Astrocyte (in vitro differentiated cells and primary cell): ENCODE measurements at regions not wholly inside any gene's neighbourhood (a gene's known extent, or its start where the extent isn't known, plus 50 kb on each side); places are given as distances from the start of the nearest gene placed in this dataset.
A peak's percentile ranks its signal among the peaks of the same experiment; 100 is the strongest.

Experiments
- DNase-seq: peaks from one replicate; pipeline ENCODE4 v3.0.0-alpha.2; 2010; ENCODE audit warnings: low read depth
- FAIRE-seq: peaks from 2 replicates; lab custom pipeline; 2011; peaks lifted over from hg19 to GRCh38; lab: Jason Lieb, UNC
- H2AFZ ChIP-seq: 2 replicates; pipeline ENCODE4 v1.6.0; 2012; ENCODE audit warnings: low read depth, low read length, inconsistent platforms
- H3K27ac ChIP-seq: 2 replicates; pipeline ENCODE4 v1.5.1; 2011; ENCODE audit warnings: low read depth, low read length, inconsistent platforms
- H3K27me3 ChIP-seq: 2 replicates; pipeline ENCODE4 v1.6.0; 2011; ENCODE audit warnings: low read length, inconsistent platforms; ENCODE audit not compliant: insufficient read depth
- H3K36me3 ChIP-seq: 2 replicates; pipeline ENCODE4 v1.5.1; 2011; ENCODE audit warnings: low read length, inconsistent platforms; ENCODE audit not compliant: insufficient read depth
- H3K4me1 ChIP-seq: 2 replicates; pipeline ENCODE4 v1.5.1; 2011; ENCODE audit warnings: low read length, inconsistent platforms; ENCODE audit not compliant: insufficient read depth
- H3K4me2 ChIP-seq: 2 replicates; pipeline ENCODE4 v1.6.0; 2012; ENCODE audit warnings: low read length, inconsistent platforms
- H3K4me3 ChIP-seq: 2 replicates; pipeline ENCODE4 v1.5.1; 2011; ENCODE audit warnings: low read depth, mild to moderate bottlenecking, low read length, inconsistent platforms; ENCODE audit not compliant: insufficient read depth
- H3K79me2 ChIP-seq: 2 replicates; pipeline ENCODE4 v1.6.0; 2012; ENCODE audit warnings: mild to moderate bottlenecking, low read length, inconsistent platforms; ENCODE audit not compliant: insufficient read depth
- H3K9ac ChIP-seq: 2 replicates; pipeline ENCODE4 v1.6.0; 2012; ENCODE audit warnings: mild to moderate bottlenecking, low read length, inconsistent platforms
- H3K9me3 ChIP-seq: 2 replicates; pipeline ENCODE4 v1.5.1; 2012; ENCODE audit warnings: low read depth, mild to moderate bottlenecking, low read length, inconsistent platforms; ENCODE audit not compliant: insufficient read depth
- H4K20me1 ChIP-seq: 2 replicates; pipeline ENCODE4 v1.6.0; 2012; ENCODE audit warnings: low read length, inconsistent platforms; ENCODE audit not compliant: insufficient read depth
- H3K27ac Mint-ChIP-seq: one replicate; pipeline ENCODE4 v1.8.0; 2021; ENCODE audit warnings: mild to moderate bottlenecking, mixed read lengths; ENCODE audit not compliant: unreplicated experiment
- H3K27me3 Mint-ChIP-seq: one replicate; pipeline ENCODE4 v1.8.0; 2021; ENCODE audit warnings: low read depth, mixed read lengths; ENCODE audit not compliant: unreplicated experiment
- H3K36me3 Mint-ChIP-seq: one replicate; pipeline ENCODE4 v1.8.0; 2021; ENCODE audit warnings: low read depth, mixed read lengths; ENCODE audit not compliant: unreplicated experiment
- H3K4me1 Mint-ChIP-seq: one replicate; pipeline ENCODE4 v1.8.0; 2021; ENCODE audit warnings: low read depth, mixed read lengths; ENCODE audit not compliant: unreplicated experiment
- H3K4me3 Mint-ChIP-seq: one replicate; pipeline ENCODE4 v1.8.0; 2021; ENCODE audit warnings: mild to moderate bottlenecking, moderate library complexity, mixed read lengths; ENCODE audit not compliant: unreplicated experiment
- H3K9me3 Mint-ChIP-seq: one replicate; pipeline ENCODE4 v1.8.0; 2021; ENCODE audit warnings: mild to moderate bottlenecking, mixed read lengths; ENCODE audit not compliant: unreplicated experiment
- CTCF ChIP-seq: IDR thresholded peaks from 2 replicates; pipeline ENCODE4 v1.5.1; 2011; ENCODE audit warnings: low read depth, mild to moderate bottlenecking, inconsistent platforms, low read length, moderate library complexity; ENCODE audit not compliant: insufficient read depth
- EZH2 ChIP-seq: IDR thresholded peaks from 2 replicates; pipeline ENCODE4 v1.6.1; 2012; ENCODE audit warnings: mild to moderate bottlenecking, low read length, inconsistent platforms; ENCODE audit not compliant: insufficient read depth

- H3K9ac ChIP-seq = no peak overlapping the region
- H3K27ac Mint-ChIP-seq = no peak overlapping the region
- H3K27me3 Mint-ChIP-seq = no peaks in the 10 kb centered on the region
Measured at GRCh38 chr5:110007101-110007500, 317.4 kb downstream of the MAN2A1 start.

GRCh38 chr5:110008131-110008530, 318.4 kb downstream of the MAN2A1 start:
- H3K27me3 ChIP-seq = no peaks in the 10 kb centered on the region
- Mint-ChIP-seq H3K9me3 (peaks cover 2% of the 10 kb centered on the region), H3K36me3 (no peaks in the 10 kb centered on the region), H3K27ac (no peak overlapping the region), H3K27me3 (no peaks in the 10 kb centered on the region), H3K4me1 (no peaks in the 10 kb centered on the region), H3K4me3 (no peak overlapping the region)
- H4K20me1 ChIP-seq = no peaks in the 10 kb centered on the region
- H3K27ac ChIP-seq = no peak overlapping the region
- no peak for TF ChIP-seq CTCF
- TF ChIP-seq EZH2 = no peak
- no peaks in the 10 kb centered on the region for H3K4me1 ChIP-seq
- no peak overlapping the region for H2AFZ ChIP-seq
- H3K4me2 ChIP-seq = no peak overlapping the region
- no peak overlapping the region for H3K9ac ChIP-seq
- peak; percentile 45 for DNase-seq
- FAIRE-seq = no peak
- H3K79me2 ChIP-seq = no peaks in the 10 kb centered on the region
- no peaks in the 10 kb centered on the region for H3K36me3 ChIP-seq
- H3K4me3 ChIP-seq = no peak overlapping the region
- H3K9me3 ChIP-seq = no peaks in the 10 kb centered on the region

More at GRCh38 chr5:110007101-110007500, 317.4 kb downstream of the MAN2A1 start:
- Histone ChIP-seq H3K4me1 (no peaks in the 10 kb centered on the region), H3K4me2 (no peak overlapping the region), H3K79me2 (no peaks in the 10 kb centered on the region), H3K9me3 (no peaks in the 10 kb centered on the region), H3K4me3 (no peak overlapping the region), H2AFZ (no peak overlapping the region), H3K27ac (no peak overlapping the region), H3K27me3 (no peaks in the 10 kb centered on the region), H4K20me1 (no peaks in the 10 kb centered on the region), H3K36me3 (no peaks in the 10 kb centered on the region)
- no peak for DNase-seq
- H3K4me3 Mint-ChIP-seq = no peak overlapping the region
- no peaks in the 10 kb centered on the region for H3K36me3 Mint-ChIP-seq
- H3K4me1 Mint-ChIP-seq = no peaks in the 10 kb centered on the region
- no peaks in the 10 kb centered on the region for H3K9me3 Mint-ChIP-seq
- no peak for TF ChIP-seq EZH2
- TF ChIP-seq CTCF = no peak
- FAIRE-seq = no peak

GRCh38 chr5:110012145-110012544, 322.4 kb downstream of the MAN2A1 start:
- FAIRE-seq = no peak
- H3K4me3 Mint-ChIP-seq = no peak overlapping the region
- H2AFZ ChIP-seq = no peak overlapping the region
- H3K36me3 Mint-ChIP-seq = no peaks in the 10 kb centered on the region
- H3K27ac ChIP-seq = no peak overlapping the region
- H3K9ac ChIP-seq = no peak overlapping the region
- no peaks in the 10 kb centered on the region for H3K9me3 ChIP-seq
- no peak overlapping the region for H3K27ac Mint-ChIP-seq
- DNase-seq = no peak
- H3K4me2 ChIP-seq = no peak overlapping the region
- H4K20me1 ChIP-seq = no peaks in the 10 kb centered on the region
- H3K4me1 ChIP-seq = no peaks in the 10 kb centered on the region
- no peaks in the 10 kb centered on the region for H3K36me3 ChIP-seq
- H3K79me2 ChIP-seq = no peaks in the 10 kb centered on the region
- H3K27me3 Mint-ChIP-seq = no peaks in the 10 kb centered on the region
- H3K27me3 ChIP-seq = no peaks in the 10 kb centered on the region
- TF ChIP-seq CTCF (no peak), EZH2 (no peak)
- H3K9me3 Mint-ChIP-seq = peaks cover 4% of the 10 kb centered on the region
- H3K4me3 ChIP-seq = no peak overlapping the region
- H3K4me1 Mint-ChIP-seq = no peaks in the 10 kb centered on the region
